Osteoblast (primary cell): ENCODE measurements at regions not wholly inside any gene's neighbourhood (a gene's known extent, or its start where the extent isn't known, plus 50 kb on each side); places are given as distances from the start of the nearest gene placed in this dataset.

Source experiments
- DNase-seq: peaks from one replicate; pipeline ENCODE4 v3.0.0; 2011; ENCODE audit warnings: low spot score, mixed read lengths; ENCODE audit not compliant: insufficient read length; ENCODE audit errors: missing footprints
- H2AFZ ChIP-seq: 2 replicates; pipeline ENCODE4 v1.6.0; 2011; ENCODE audit warnings: mild to moderate bottlenecking, low read length
- H3K27ac ChIP-seq: 2 replicates; pipeline ENCODE4 v1.5.1; 2011; ENCODE audit warnings: mild to moderate bottlenecking, low read depth, low read length, moderate library complexity
- H3K27me3 ChIP-seq: 2 replicates; pipeline ENCODE4 v1.6.0; 2012; ENCODE audit warnings: mild to moderate bottlenecking, control low read depth, inconsistent platforms, low read length, moderate library complexity; ENCODE audit not compliant: insufficient read depth
- H3K36me3 ChIP-seq: 2 replicates; pipeline ENCODE4 v1.5.1; 2011; ENCODE audit warnings: mild to moderate bottlenecking, low read length, control low read depth, moderate library complexity; ENCODE audit not compliant: insufficient read depth
- H3K4me1 ChIP-seq: 2 replicates; pipeline ENCODE4 v1.5.1; 2011; ENCODE audit warnings: mild to moderate bottlenecking, low read length, control low read depth, moderate library complexity; ENCODE audit not compliant: insufficient read depth
- H3K4me2 ChIP-seq: 2 replicates; pipeline ENCODE4 v1.6.0; 2011; ENCODE audit warnings: mild to moderate bottlenecking, low read length; ENCODE audit not compliant: insufficient read depth
- H3K4me3 ChIP-seq: fragments of 200-600 bp; sonication (generic); 3 replicates; pipeline ENCODE4 v1.5.1; 2012; ENCODE audit warnings: mild to moderate bottlenecking, low read length, inconsistent platforms; ENCODE audit not compliant: insufficient read depth
- H3K79me2 ChIP-seq: 2 replicates; pipeline ENCODE4 v1.6.0; 2012; ENCODE audit warnings: mild to moderate bottlenecking, low read length, control low read depth, inconsistent platforms; ENCODE audit not compliant: insufficient read depth
- H3K9me3 ChIP-seq: 2 replicates; pipeline ENCODE4 v1.5.1; 2011; ENCODE audit warnings: low read depth, low read length, control low read depth
- H4K20me1 ChIP-seq: 2 replicates; pipeline ENCODE4 v1.6.0; 2012; ENCODE audit warnings: mild to moderate bottlenecking, low read length, control low read depth; ENCODE audit not compliant: insufficient read depth
- TF ChIP-seq, protein P1 (sequence below): IDR thresholded peaks from 2 replicates; pipeline ENCODE4 v1.5.1; 2011; ENCODE audit warnings: mild to moderate bottlenecking, low read depth, low read length, moderate library complexity; ENCODE audit errors: extremely low read depth

DNA sequence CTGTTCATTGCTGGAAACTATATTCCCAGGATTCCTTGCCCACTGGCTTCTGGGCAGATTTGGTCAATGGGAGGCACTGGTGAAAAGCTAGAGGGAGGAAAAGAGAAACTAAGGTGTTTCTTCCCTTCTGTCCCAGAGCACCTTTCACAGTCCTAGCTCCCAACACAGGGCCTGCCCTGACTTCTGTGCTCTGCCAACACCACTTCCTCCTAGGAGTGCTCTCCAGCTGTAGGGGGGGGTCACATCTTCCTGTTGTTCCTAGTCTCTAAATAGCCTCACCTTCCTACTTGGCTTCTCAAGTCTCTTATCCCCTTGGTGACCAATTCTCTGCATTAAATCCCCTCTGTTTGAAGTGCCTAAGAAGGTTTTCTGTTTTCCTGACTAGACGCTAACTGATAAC is 115.4 kb downstream of the ADRB2 start:
- no peak overlapping the region for H2AFZ ChIP-seq
- H3K9me3 ChIP-seq = no peaks in the 10 kb centered on the region
- no peaks in the 10 kb centered on the region for H3K36me3 ChIP-seq
- no peak overlapping the region for H3K27ac ChIP-seq
- TF ChIP-seq, protein P1, sequence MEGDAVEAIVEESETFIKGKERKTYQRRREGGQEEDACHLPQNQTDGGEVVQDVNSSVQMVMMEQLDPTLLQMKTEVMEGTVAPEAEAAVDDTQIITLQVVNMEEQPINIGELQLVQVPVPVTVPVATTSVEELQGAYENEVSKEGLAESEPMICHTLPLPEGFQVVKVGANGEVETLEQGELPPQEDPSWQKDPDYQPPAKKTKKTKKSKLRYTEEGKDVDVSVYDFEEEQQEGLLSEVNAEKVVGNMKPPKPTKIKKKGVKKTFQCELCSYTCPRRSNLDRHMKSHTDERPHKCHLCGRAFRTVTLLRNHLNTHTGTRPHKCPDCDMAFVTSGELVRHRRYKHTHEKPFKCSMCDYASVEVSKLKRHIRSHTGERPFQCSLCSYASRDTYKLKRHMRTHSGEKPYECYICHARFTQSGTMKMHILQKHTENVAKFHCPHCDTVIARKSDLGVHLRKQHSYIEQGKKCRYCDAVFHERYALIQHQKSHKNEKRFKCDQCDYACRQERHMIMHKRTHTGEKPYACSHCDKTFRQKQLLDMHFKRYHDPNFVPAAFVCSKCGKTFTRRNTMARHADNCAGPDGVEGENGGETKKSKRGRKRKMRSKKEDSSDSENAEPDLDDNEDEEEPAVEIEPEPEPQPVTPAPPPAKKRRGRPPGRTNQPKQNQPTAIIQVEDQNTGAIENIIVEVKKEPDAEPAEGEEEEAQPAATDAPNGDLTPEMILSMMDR = no peak
- no peak for DNase-seq
- no peaks in the 10 kb centered on the region for H3K79me2 ChIP-seq
- no peaks in the 10 kb centered on the region for H4K20me1 ChIP-seq
- H3K4me1 ChIP-seq = peaks cover 4% of the 10 kb centered on the region
- H3K4me2 ChIP-seq = no peak overlapping the region
- no peak overlapping the region for H3K4me3 ChIP-seq
- H3K27me3 ChIP-seq = no peaks in the 10 kb centered on the region

DNA sequence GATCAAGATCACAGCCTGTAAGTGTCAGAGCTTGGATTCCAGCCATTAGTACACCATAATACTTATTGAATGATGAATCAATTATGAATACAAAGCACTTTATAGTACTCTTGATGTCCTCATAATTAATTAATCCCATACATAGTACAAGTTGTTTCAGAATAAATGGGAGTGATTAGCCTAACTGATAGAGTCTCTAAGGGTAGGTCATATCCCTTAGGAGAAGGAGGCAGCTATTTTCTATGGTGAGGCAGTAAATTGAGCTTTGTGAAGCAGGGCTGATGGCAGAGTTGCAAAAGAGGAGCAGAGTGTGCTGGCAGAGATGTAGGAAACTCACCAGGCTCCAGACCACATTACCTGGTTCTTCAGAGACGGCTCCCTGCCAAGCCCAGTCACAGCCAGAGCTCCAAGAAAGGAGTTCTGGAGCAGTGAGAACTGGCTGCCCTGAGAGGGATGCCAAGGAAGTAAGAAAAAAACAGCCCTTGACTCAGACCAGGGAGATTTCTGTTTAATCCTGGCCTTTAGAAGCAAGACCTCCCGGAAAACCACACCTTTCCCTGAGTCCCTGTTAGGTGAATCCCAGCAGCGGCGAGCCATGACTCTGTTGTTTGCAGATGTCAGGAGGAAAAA is 112.9 kb downstream of the SH3TC2 start:
- H3K4me2 ChIP-seq = no peak overlapping the region
- no peaks in the 10 kb centered on the region for H4K20me1 ChIP-seq
- no peak for DNase-seq
- no peaks in the 10 kb centered on the region for H3K36me3 ChIP-seq
- H3K27ac ChIP-seq = no peak overlapping the region
- H2AFZ ChIP-seq = no peak overlapping the region
- no peaks in the 10 kb centered on the region for H3K27me3 ChIP-seq
- TF ChIP-seq, protein P1 = no peak
- no peaks in the 10 kb centered on the region for H3K4me1 ChIP-seq
- H3K4me3 ChIP-seq = no peak overlapping the region
- no peaks in the 10 kb centered on the region for H3K9me3 ChIP-seq
- no peaks in the 10 kb centered on the region for H3K79me2 ChIP-seq

- Histone ChIP-seq H3K27me3 (no peaks in the 10 kb centered on the region), H3K36me3 (no peaks in the 10 kb centered on the region), H3K4me2 (no peak overlapping the region), H3K4me1 (no peaks in the 10 kb centered on the region), H3K27ac (no peak overlapping the region), H4K20me1 (no peaks in the 10 kb centered on the region), H3K4me3 (no peak overlapping the region), H2AFZ (no peak overlapping the region), H3K9me3 (no peaks in the 10 kb centered on the region), H3K79me2 (no peaks in the 10 kb centered on the region)
- TF ChIP-seq, protein P1 = no peak
- DNase-seq = no peak
These were observed 112.4 kb downstream of the SH3TC2 start for GRCh38 chr5:148950471-148950863.

GRCh38 chr5:148950892-148951291 is 112.0 kb downstream of the SH3TC2 start:
- Histone ChIP-seq H4K20me1 (no peaks in the 10 kb centered on the region), H3K27ac (no peak overlapping the region), H3K4me3 (no peak overlapping the region), H3K36me3 (no peaks in the 10 kb centered on the region), H2AFZ (no peak overlapping the region), H3K27me3 (no peaks in the 10 kb centered on the region), H3K79me2 (no peaks in the 10 kb centered on the region), H3K4me2 (no peak overlapping the region), H3K4me1 (no peaks in the 10 kb centered on the region), H3K9me3 (no peaks in the 10 kb centered on the region)
- TF ChIP-seq, protein P1 = no peak
- DNase-seq = no peak
